ENCODE measurements at regions not wholly inside any gene's neighbourhood (a gene's known extent, or its start where the extent isn't known, plus 50 kb on each side); places are given as distances from the start of the nearest gene placed in this dataset.

DNA sequence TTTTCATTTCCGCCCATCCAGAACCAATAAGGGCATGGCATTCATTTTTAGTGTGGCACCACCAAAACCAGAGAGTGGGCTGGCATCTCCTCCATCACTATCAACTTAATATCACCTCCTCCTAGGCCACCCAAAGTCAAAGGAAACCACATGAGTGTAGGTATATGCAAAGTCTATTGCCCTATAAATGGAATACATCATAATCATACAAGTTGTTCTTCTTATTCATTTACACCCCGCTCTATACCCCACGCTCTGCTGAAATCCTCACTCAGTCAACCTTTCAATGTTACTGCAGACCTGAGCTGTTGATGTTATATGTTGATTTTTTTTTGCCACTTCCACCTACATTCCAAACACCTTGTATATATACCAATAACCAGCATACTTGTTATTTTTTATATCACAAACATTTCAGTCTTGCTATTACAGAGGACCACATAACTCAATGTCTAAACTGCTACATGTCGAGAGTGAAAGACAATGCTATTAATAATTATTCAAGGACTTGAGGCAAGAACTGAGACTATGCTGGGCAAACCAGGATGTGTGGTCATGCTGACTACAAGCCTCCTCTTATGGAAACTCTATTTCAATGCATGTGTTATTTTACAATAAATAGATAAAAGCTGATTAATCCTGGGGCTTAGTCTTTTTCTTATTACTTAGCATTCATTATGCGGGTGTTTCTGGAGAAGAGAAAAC lies 466.5 kb upstream of the ID2 start:
- Histone ChIP-seq H3K9me2 (ENCODE audit: insufficient read depth, low read length) (no peaks in the 10 kb centered on the region), H3K4me2 (ENCODE audit: low read length) (no peak overlapping the region), H4K20me1 (ENCODE audit: insufficient read depth) (no peaks in the 10 kb centered on the region), H3K36me3 (ENCODE audit: insufficient read depth, low read length) (no peaks in the 10 kb centered on the region), H3K27me3 (ENCODE audit: insufficient read depth, low read depth, low read length) (no peaks in the 10 kb centered on the region), H3K27ac (ENCODE audit: low read length) (no peak overlapping the region), H3K79me2 (replicated peaks; ENCODE audit: insufficient read depth, low read length) (no peaks in the 10 kb centered on the region), H3F3A (ENCODE audit: insufficient read depth, low read length, poor library complexity, severe bottlenecking) (no peaks in the 10 kb centered on the region), H3K9me3 (ENCODE audit: low read length) (no peaks in the 10 kb centered on the region), H2AFZ (ENCODE audit: low read depth, low read length) (no peak overlapping the region), H3K4me3 (ENCODE audit: low read length) (no peak overlapping the region), H3K9ac (ENCODE audit: low read length) (no peak overlapping the region)
- no peak for TF ChIP-seq RAD21 (conservative IDR thresholded peaks at IDR 0.05)

DNA sequence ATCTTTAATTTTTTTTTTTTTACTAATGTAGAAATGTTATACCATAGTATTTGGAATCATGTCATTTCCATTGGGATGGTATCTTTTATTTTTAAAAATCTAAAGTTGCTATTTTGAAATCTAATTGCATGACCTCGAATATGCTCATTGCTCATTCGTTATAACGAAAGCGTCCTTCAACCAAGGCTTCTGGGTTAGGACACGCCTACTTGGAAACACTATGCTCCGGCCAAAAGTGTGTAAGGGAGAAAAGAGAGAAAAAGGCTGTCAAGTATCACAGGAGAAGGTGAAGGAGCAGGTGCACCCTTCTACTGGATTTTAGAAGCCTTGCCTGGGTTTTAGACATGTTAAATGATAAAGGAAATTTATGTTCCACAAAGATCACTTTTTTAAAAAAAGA lies 465.9 kb upstream of the ID2 start:
- no peaks in the 10 kb centered on the region for H4K20me1 ChIP-seq (ENCODE audit: insufficient read depth)
- no peak overlapping the region for H2AFZ ChIP-seq (ENCODE audit: low read depth, low read length)
- no peak overlapping the region for H3K4me2 ChIP-seq (ENCODE audit: low read length)
- H3K9ac ChIP-seq (ENCODE audit: low read length) = no peak overlapping the region
- H3K36me3 ChIP-seq (ENCODE audit: insufficient read depth, low read length) = no peaks in the 10 kb centered on the region
- no peaks in the 10 kb centered on the region for H3K79me2 ChIP-seq (replicated peaks; ENCODE audit: insufficient read depth, low read length)
- H3K9me3 ChIP-seq (ENCODE audit: low read length) = no peaks in the 10 kb centered on the region
- H3K4me3 ChIP-seq (ENCODE audit: low read length) = no peak overlapping the region
- H3K27me3 ChIP-seq (ENCODE audit: insufficient read depth, low read depth, low read length) = no peaks in the 10 kb centered on the region
- H3K9me2 ChIP-seq (ENCODE audit: insufficient read depth, low read length) = no peaks in the 10 kb centered on the region
- no peaks in the 10 kb centered on the region for H3F3A ChIP-seq (ENCODE audit: insufficient read depth, low read length, poor library complexity, severe bottlenecking)
- H3K27ac ChIP-seq (ENCODE audit: low read length) = no peak overlapping the region
- no peak for TF ChIP-seq TAF1 (IDR thresholded peaks at IDR 0.05; ENCODE audit: low read depth)
- TF ChIP-seq EZH2 (IDR thresholded peaks at IDR 0.05; ENCODE audit: borderline replicate concordance, insufficient read depth, low read length, poor library complexity, severe bottlenecking) = no peak
- TF ChIP-seq POLR2AphosphoS5 (IDR thresholded peaks at IDR 0.05) = no peak
- no peak for TF ChIP-seq SMC3 (conservative IDR thresholded peaks at IDR 0.05; ENCODE audit: poor library complexity)
- TF ChIP-seq, protein P1, sequence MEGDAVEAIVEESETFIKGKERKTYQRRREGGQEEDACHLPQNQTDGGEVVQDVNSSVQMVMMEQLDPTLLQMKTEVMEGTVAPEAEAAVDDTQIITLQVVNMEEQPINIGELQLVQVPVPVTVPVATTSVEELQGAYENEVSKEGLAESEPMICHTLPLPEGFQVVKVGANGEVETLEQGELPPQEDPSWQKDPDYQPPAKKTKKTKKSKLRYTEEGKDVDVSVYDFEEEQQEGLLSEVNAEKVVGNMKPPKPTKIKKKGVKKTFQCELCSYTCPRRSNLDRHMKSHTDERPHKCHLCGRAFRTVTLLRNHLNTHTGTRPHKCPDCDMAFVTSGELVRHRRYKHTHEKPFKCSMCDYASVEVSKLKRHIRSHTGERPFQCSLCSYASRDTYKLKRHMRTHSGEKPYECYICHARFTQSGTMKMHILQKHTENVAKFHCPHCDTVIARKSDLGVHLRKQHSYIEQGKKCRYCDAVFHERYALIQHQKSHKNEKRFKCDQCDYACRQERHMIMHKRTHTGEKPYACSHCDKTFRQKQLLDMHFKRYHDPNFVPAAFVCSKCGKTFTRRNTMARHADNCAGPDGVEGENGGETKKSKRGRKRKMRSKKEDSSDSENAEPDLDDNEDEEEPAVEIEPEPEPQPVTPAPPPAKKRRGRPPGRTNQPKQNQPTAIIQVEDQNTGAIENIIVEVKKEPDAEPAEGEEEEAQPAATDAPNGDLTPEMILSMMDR (IDR thresholded peaks at IDR 0.05; ENCODE audit: poor library complexity, severe bottlenecking) = no peak
- TF ChIP-seq EP300 (conservative IDR thresholded peaks at IDR 0.05; ENCODE audit: poor library complexity, severe bottlenecking) = no peak
- no peak for TF ChIP-seq RAD21 (conservative IDR thresholded peaks at IDR 0.05)
- no peak for TF ChIP-seq MXI1 (conservative IDR thresholded peaks at IDR 0.05; ENCODE audit: poor library complexity, severe bottlenecking)
- TF ChIP-seq, protein P2, sequence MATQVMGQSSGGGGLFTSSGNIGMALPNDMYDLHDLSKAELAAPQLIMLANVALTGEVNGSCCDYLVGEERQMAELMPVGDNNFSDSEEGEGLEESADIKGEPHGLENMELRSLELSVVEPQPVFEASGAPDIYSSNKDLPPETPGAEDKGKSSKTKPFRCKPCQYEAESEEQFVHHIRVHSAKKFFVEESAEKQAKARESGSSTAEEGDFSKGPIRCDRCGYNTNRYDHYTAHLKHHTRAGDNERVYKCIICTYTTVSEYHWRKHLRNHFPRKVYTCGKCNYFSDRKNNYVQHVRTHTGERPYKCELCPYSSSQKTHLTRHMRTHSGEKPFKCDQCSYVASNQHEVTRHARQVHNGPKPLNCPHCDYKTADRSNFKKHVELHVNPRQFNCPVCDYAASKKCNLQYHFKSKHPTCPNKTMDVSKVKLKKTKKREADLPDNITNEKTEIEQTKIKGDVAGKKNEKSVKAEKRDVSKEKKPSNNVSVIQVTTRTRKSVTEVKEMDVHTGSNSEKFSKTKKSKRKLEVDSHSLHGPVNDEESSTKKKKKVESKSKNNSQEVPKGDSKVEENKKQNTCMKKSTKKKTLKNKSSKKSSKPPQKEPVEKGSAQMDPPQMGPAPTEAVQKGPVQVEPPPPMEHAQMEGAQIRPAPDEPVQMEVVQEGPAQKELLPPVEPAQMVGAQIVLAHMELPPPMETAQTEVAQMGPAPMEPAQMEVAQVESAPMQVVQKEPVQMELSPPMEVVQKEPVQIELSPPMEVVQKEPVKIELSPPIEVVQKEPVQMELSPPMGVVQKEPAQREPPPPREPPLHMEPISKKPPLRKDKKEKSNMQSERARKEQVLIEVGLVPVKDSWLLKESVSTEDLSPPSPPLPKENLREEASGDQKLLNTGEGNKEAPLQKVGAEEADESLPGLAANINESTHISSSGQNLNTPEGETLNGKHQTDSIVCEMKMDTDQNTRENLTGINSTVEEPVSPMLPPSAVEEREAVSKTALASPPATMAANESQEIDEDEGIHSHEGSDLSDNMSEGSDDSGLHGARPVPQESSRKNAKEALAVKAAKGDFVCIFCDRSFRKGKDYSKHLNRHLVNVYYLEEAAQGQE (IDR thresholded peaks at IDR 0.05; ENCODE audit: borderline replicate concordance) = no peak

Measured in neural cell (in vitro differentiated cells).